ENCODE measurements at regions not wholly inside any gene's neighbourhood (a gene's known extent, or its start where the extent isn't known, plus 50 kb on each side); places are given as distances from the start of the nearest gene placed in this dataset.
"Not testable (repeated sequence)": the region's sequence is repeated elsewhere in the genome, so short reads cannot be mapped to it uniquely, and the experiment has no call there.

GRCh38 chr22:27251563-27251962 lies 550.0 kb downstream of the MN1 start:
- no peak overlapping the region for H3K4me3 Mint-ChIP-seq
- no peak overlapping the region for H3K27ac Mint-ChIP-seq
- peaks cover 19% of the 10 kb centered on the region for H3K9me3 Mint-ChIP-seq
- intact Hi-C loops (cut with micrococcal nuclease), result no loop called here
- no peaks in the 10 kb centered on the region for H3K36me3 Mint-ChIP-seq (ENCODE audit: low read depth)
- DNase-seq (ENCODE audit: low spot score), result no peak
- H3K27me3 Mint-ChIP-seq (ENCODE audit: insufficient read depth), result no peaks in the 10 kb centered on the region
- no peaks in the 10 kb centered on the region for H3K4me1 Mint-ChIP-seq (ENCODE audit: low read depth)

GRCh38 chr22:27252282-27253049 lies 549.1 kb downstream of the MN1 start:
- Mint-ChIP-seq H3K27ac (no peak overlapping the region), H3K4me3 (no peak overlapping the region), H3K9me3 (peaks cover 16% of the 10 kb centered on the region), H3K27me3 (ENCODE audit: insufficient read depth) (no peaks in the 10 kb centered on the region), H3K36me3 (ENCODE audit: low read depth) (no peaks in the 10 kb centered on the region), H3K4me1 (ENCODE audit: low read depth) (no peaks in the 10 kb centered on the region)
- DNase-seq (ENCODE audit: low spot score), result no peak
- intact Hi-C loops (cut with micrococcal nuclease), result no loop called here

- Mint-ChIP-seq H3K4me1 (ENCODE audit: low read depth) (no peaks in the 10 kb centered on the region), H3K9me3 (peaks cover 21% of the 10 kb centered on the region), H3K4me3 (no peak overlapping the region), H3K27ac (no peak overlapping the region), H3K27me3 (ENCODE audit: insufficient read depth) (no peaks in the 10 kb centered on the region), H3K36me3 (ENCODE audit: low read depth) (no peaks in the 10 kb centered on the region)
- intact Hi-C loops (cut with micrococcal nuclease), result no loop called here
- DNase-seq (ENCODE audit: low spot score), result no peak
Observed at GRCh38 chr22:27253108-27253902, 548.3 kb downstream of the MN1 start.

- H3K4me1 Mint-ChIP-seq (ENCODE audit: low read depth); H3K4me3 Mint-ChIP-seq; H3K36me3 Mint-ChIP-seq (ENCODE audit: low read depth); H3K27me3 Mint-ChIP-seq (ENCODE audit: insufficient read depth); intact Hi-C loops (cut with micrococcal nuclease); DNase-seq (ENCODE audit: low spot score); H3K27ac Mint-ChIP-seq: not testable (repeated sequence)
- H3K9me3 Mint-ChIP-seq, result peaks cover 21% of the 10 kb centered on the region
Observed at GRCh38 chr22:27254063-27254462, 547.5 kb downstream of the MN1 start.

- intact Hi-C loops (cut with micrococcal nuclease), result no loop called here
- Mint-ChIP-seq H3K36me3 (ENCODE audit: low read depth) (no peaks in the 10 kb centered on the region), H3K27me3 (ENCODE audit: insufficient read depth) (no peaks in the 10 kb centered on the region), H3K9me3 (peaks cover 21% of the 10 kb centered on the region), H3K4me1 (ENCODE audit: low read depth) (no peaks in the 10 kb centered on the region), H3K4me3 (no peak overlapping the region), H3K27ac (no peak overlapping the region)
- no peak for DNase-seq (ENCODE audit: low spot score)
Observed at GRCh38 chr22:27255580-27255979, 546.0 kb downstream of the MN1 start.

GRCh38 chr22:27257987-27258386 lies 543.6 kb downstream of the MN1 start:
- intact Hi-C loops (cut with micrococcal nuclease), result no loop called here
- H3K4me1 Mint-ChIP-seq (ENCODE audit: low read depth), result no peaks in the 10 kb centered on the region
- H3K27me3 Mint-ChIP-seq (ENCODE audit: insufficient read depth), result no peaks in the 10 kb centered on the region
- no peak overlapping the region for H3K4me3 Mint-ChIP-seq
- no peak overlapping the region for H3K27ac Mint-ChIP-seq
- DNase-seq (ENCODE audit: low spot score), result no peak
- no peaks in the 10 kb centered on the region for H3K36me3 Mint-ChIP-seq (ENCODE audit: low read depth)
- H3K9me3 Mint-ChIP-seq, result peaks cover 17% of the 10 kb centered on the region

GRCh38 chr22:27258616-27259172 lies 542.9 kb downstream of the MN1 start:
- Mint-ChIP-seq H3K27me3 (ENCODE audit: insufficient read depth) (no peaks in the 10 kb centered on the region), H3K4me1 (ENCODE audit: low read depth) (no peaks in the 10 kb centered on the region), H3K36me3 (ENCODE audit: low read depth) (no peaks in the 10 kb centered on the region), H3K4me3 (no peak overlapping the region), H3K9me3 (peaks cover 21% of the 10 kb centered on the region), H3K27ac (no peak overlapping the region)
- intact Hi-C loops (cut with micrococcal nuclease), result no loop called here
- no peak for DNase-seq (ENCODE audit: low spot score)

- DNase-seq (ENCODE audit: low spot score), result no peak
- H3K9me3 Mint-ChIP-seq, result peaks cover 22% of the 10 kb centered on the region
- no peaks in the 10 kb centered on the region for H3K4me1 Mint-ChIP-seq (ENCODE audit: low read depth)
- no peak overlapping the region for H3K4me3 Mint-ChIP-seq
- H3K27me3 Mint-ChIP-seq (ENCODE audit: insufficient read depth), result no peaks in the 10 kb centered on the region
- intact Hi-C loops (cut with micrococcal nuclease), result no loop called here
- H3K36me3 Mint-ChIP-seq (ENCODE audit: low read depth), result no peaks in the 10 kb centered on the region
- H3K27ac Mint-ChIP-seq, result no peak overlapping the region
Observed at GRCh38 chr22:27259433-27259832, 542.1 kb downstream of the MN1 start.

GRCh38 chr22:27260087-27260698 lies 541.4 kb downstream of the MN1 start:
- intact Hi-C loops (cut with micrococcal nuclease), result no loop called here
- Mint-ChIP-seq H3K36me3 (ENCODE audit: low read depth) (no peaks in the 10 kb centered on the region), H3K27ac (no peak overlapping the region), H3K9me3 (peaks cover 22% of the 10 kb centered on the region), H3K27me3 (ENCODE audit: insufficient read depth) (no peaks in the 10 kb centered on the region), H3K4me3 (no peak overlapping the region), H3K4me1 (ENCODE audit: low read depth) (no peaks in the 10 kb centered on the region)
- no peak for DNase-seq (ENCODE audit: low spot score)

- intact Hi-C loops (cut with micrococcal nuclease), result no loop called here
- H3K9me3 Mint-ChIP-seq, result peaks cover 10% of the 10 kb centered on the region
- no peak overlapping the region for H3K27ac Mint-ChIP-seq
- no peak for DNase-seq (ENCODE audit: low spot score)
- H3K27me3 Mint-ChIP-seq (ENCODE audit: insufficient read depth), result no peaks in the 10 kb centered on the region
- no peaks in the 10 kb centered on the region for H3K36me3 Mint-ChIP-seq (ENCODE audit: low read depth)
- H3K4me1 Mint-ChIP-seq (ENCODE audit: low read depth), result no peaks in the 10 kb centered on the region
- H3K4me3 Mint-ChIP-seq, result no peak overlapping the region
Observed at GRCh38 chr22:27262361-27262760, 539.2 kb downstream of the MN1 start.

- Mint-ChIP-seq H3K4me3 (no peak overlapping the region), H3K27me3 (ENCODE audit: insufficient read depth) (no peaks in the 10 kb centered on the region), H3K4me1 (ENCODE audit: low read depth) (no peaks in the 10 kb centered on the region), H3K36me3 (ENCODE audit: low read depth) (no peaks in the 10 kb centered on the region), H3K9me3 (peaks cover 6% of the 10 kb centered on the region), H3K27ac (no peak overlapping the region)
- intact Hi-C loops (cut with micrococcal nuclease), result no loop called here
- DNase-seq (ENCODE audit: low spot score), result no peak
Observed at GRCh38 chr22:27264184-27264583, 537.4 kb downstream of the MN1 start.

GRCh38 chr22:27267145-27267544 lies 534.4 kb downstream of the MN1 start:
- intact Hi-C loops (cut with micrococcal nuclease), result no loop called here
- no peak overlapping the region for H3K27ac Mint-ChIP-seq

More at GRCh38 chr22:27267145-27267544, 534.4 kb downstream of the MN1 start:
- Mint-ChIP-seq H3K27me3 (ENCODE audit: insufficient read depth) (peaks cover 2% of the 10 kb centered on the region), H3K9me3 (peaks cover 6% of the 10 kb centered on the region), H3K36me3 (ENCODE audit: low read depth) (no peaks in the 10 kb centered on the region), H3K4me3 (no peak overlapping the region), H3K4me1 (ENCODE audit: low read depth) (no peaks in the 10 kb centered on the region)
- no peak for DNase-seq (ENCODE audit: low spot score)
